B cell (primary cell): ENCODE measurements at regions not wholly inside any gene's neighbourhood (a gene's known extent, or its start where the extent isn't known, plus 50 kb on each side); places are given as distances from the start of the nearest gene placed in this dataset.

Source experiments
- ATAC-seq: fragments of 200-7000 bp; cut with Tn5 transposase; one replicate; pipeline ENCODE4 v1.10.0; 2021; ENCODE audit warnings: low read depth, mild to moderate bottlenecking, moderate number of reproducible peaks, moderate library complexity
- CTCF ChIA-PET: fragments of 350-600 bp; sonication (Branson Sonifier 250); formaldehyde crosslinking; loops from one replicate; lab custom pipeline; 2021; ENCODE audit warnings: antibody characterized with exemption, inconsistent platforms; lab: Charles Lee
- POLR2A ChIA-PET: fragments of 350-600 bp; sonication (Branson Sonifier 250); formaldehyde crosslinking; loops from one replicate; lab custom pipeline; 2021; ENCODE audit warnings: antibody characterized with exemption; lab: Charles Lee
- DNase-seq: peaks from one replicate; pipeline ENCODE4 v3.0.0; 2013
- H2AFZ ChIP-seq: 2 replicates; pipeline ENCODE4 v1.6.1; 2012; ENCODE audit warnings: mild to moderate bottlenecking, low read depth, low read length; ENCODE audit not compliant: insufficient read depth, poor library complexity, severe bottlenecking
- H3K27ac ChIP-seq, 2 donors: 1 replicate in 1 of 2; 2 replicates in 1 of 2; pipeline ENCODE4 v1.5.1; 2012 to 2013; ENCODE audit warnings: low read length in 2 of 2, mild to moderate bottlenecking in 2 of 2, moderate library complexity in 1 of 2
- H3K27me3 ChIP-seq, 4 experiments: fragments of 200-600 bp in 1 of 4; sonication (generic) in 1 of 4; replicated peaks in 1 of 4; 1 replicate in 2 of 4; 2 replicates in 2 of 4; pipeline versions ENCODE4 v1.6.1 to v1.7.0; 2013 to 2016; ENCODE audit warnings: low read length in 3 of 4, mild to moderate bottlenecking in 2 of 4, mixed read lengths in 1 of 4, moderate library complexity in 1 of 4; ENCODE audit not compliant: insufficient read depth in 4 of 4, control insufficient read depth in 3 of 4; ENCODE audit errors: control extremely low read depth in 1 of 4
- H3K36me3 ChIP-seq, 2 experiments: replicated peaks in 1 of 2; 1 replicate in 1 of 2; 2 replicates in 1 of 2; pipeline versions ENCODE4 v1.6.1 to v1.7.1; 2013; ENCODE audit warnings: low read length in 1 of 2; ENCODE audit not compliant: insufficient read depth in 2 of 2, control insufficient read depth in 1 of 2; ENCODE audit errors: control extremely low read depth in 1 of 2, extremely low read depth in 1 of 2
- H3K4me1 ChIP-seq, 2 donors: fragments of 200-600 bp in 1 of 2; sonication (generic) in 1 of 2; 1 replicate in 1 of 2; 2 replicates in 1 of 2; pipeline versions ENCODE4 v1.5.1 to v1.6.1; 2013 to 2017; ENCODE audit warnings: low read length in 2 of 2; ENCODE audit not compliant: control insufficient read depth in 2 of 2, insufficient read depth in 2 of 2
- H3K4me2 ChIP-seq: replicated peaks from 2 replicates; pipeline ENCODE3; 2012; ENCODE audit warnings: mild to moderate bottlenecking, low read depth, low read length; ENCODE audit not compliant: poor library complexity, severe bottlenecking
- H3K4me3 ChIP-seq, 5 experiments: fragments of 200-600 bp in 1 of 5; sonication (generic) in 1 of 5; 1 replicate in 3 of 5; 2 replicates in 2 of 5; pipeline versions ENCODE4 v1.5.1 to v1.7.0; 2011 to 2016; ENCODE audit warnings: low read length in 4 of 5, mild to moderate bottlenecking in 4 of 5, low read depth in 2 of 5, control low read depth in 1 of 5, moderate library complexity in 1 of 5; ENCODE audit not compliant: insufficient read depth in 1 of 5; ENCODE audit errors: control extremely low read depth in 1 of 5, extremely low read depth in 1 of 5
- H3K79me2 ChIP-seq: fragments of 200-600 bp; sonication (generic); one replicate; pipeline ENCODE4 v1.6.0; 2016; ENCODE audit warnings: low read length; ENCODE audit not compliant: control insufficient read depth, insufficient read depth
- H3K9ac ChIP-seq: fragments of 200-600 bp; sonication (generic); 2 replicates; pipeline ENCODE4 v1.6.1; 2017; ENCODE audit warnings: mild to moderate bottlenecking, low read length, moderate library complexity
- H3K9me3 ChIP-seq, 3 donors: one replicate each; pipeline versions ENCODE4 v1.6.1 to v1.7.1; 2013; ENCODE audit warnings: low read length in 2 of 3; ENCODE audit not compliant: control insufficient read depth in 2 of 3, insufficient read depth in 1 of 3; ENCODE audit errors: control extremely low read depth in 1 of 3
- H4K20me1 ChIP-seq: 2 replicates; pipeline ENCODE4 v1.6.0; 2012; ENCODE audit warnings: mild to moderate bottlenecking, low read length; ENCODE audit not compliant: insufficient read depth, control insufficient read depth, poor library complexity, severe bottlenecking
- H3K27ac Mint-ChIP-seq: one replicate; pipeline ENCODE4 v1.8.0; 2021; ENCODE audit warnings: mixed read lengths
- H3K27me3 Mint-ChIP-seq: one replicate; pipeline ENCODE4 v1.8.0; 2021; ENCODE audit warnings: mixed read lengths
- H3K4me1 Mint-ChIP-seq: one replicate; pipeline ENCODE4 v1.8.0; 2021; ENCODE audit warnings: mixed read lengths
- H3K4me3 Mint-ChIP-seq: one replicate; pipeline ENCODE4 v1.8.0; 2021; ENCODE audit warnings: mixed read lengths
- H3K9me3 Mint-ChIP-seq: one replicate; pipeline ENCODE4 v1.8.0; 2022; ENCODE audit warnings: mixed read lengths; ENCODE audit not compliant: insufficient read depth
- EZH2 ChIP-seq: IDR thresholded peaks from 2 replicates; pipeline ENCODE4 v1.6.1; 2012; ENCODE audit warnings: borderline replicate concordance, low read depth, mild to moderate bottlenecking, moderate library complexity, low read length; ENCODE audit not compliant: insufficient read depth, poor library complexity, severe bottlenecking
- WGBS: methylation state at CpG from one replicate; pipeline ENCODE4 v1.1.5; 2013; ENCODE audit warnings: missing lambda C conversion rate; ENCODE audit not compliant: insufficient coverage; 5-methylcytosine and 5-hydroxymethylcytosine counted together
- intact Hi-C: fragments of 100-400 bp; cut with micrococcal nuclease; formaldehyde crosslinking; loops from one replicate; pipeline ENCODE4 v1.10.0; 2022
- TF ChIP-seq, protein P1 (sequence below): fragments of 200-600 bp; IDR thresholded peaks from one replicate; pipeline ENCODE4 v1.8.0; 2022; ENCODE audit warnings: antibody characterized with exemption, mild to moderate bottlenecking

GRCh38 chr3:72462595-72463011 lies 385.6 kb downstream of the SHQ1 start:
- no peaks in the 10 kb centered on the region for H3K4me1 Mint-ChIP-seq
- H3K27ac Mint-ChIP-seq = no peak overlapping the region
- Histone ChIP-seq H3K4me2 (no peak overlapping the region), H3K4me3 (no peak overlapping the region), H3K9ac (no peak overlapping the region), H3K9me3 (no peaks in the 10 kb centered on the region), H4K20me1 (no peaks in the 10 kb centered on the region), H3K36me3 (no peaks in the 10 kb centered on the region), H2AFZ (no peak overlapping the region), H3K27me3 (peaks cover 0 to 20% (median 1%) of the 10 kb centered on the region in 4 experiments), H3K27ac (no peak overlapping the region), H3K79me2 (no peaks in the 10 kb centered on the region), H3K4me1 (no peaks in the 10 kb centered on the region)
- 89% methylated on average over 4 of the region's 6 CpGs for WGBS
- H3K9me3 Mint-ChIP-seq = no peaks in the 10 kb centered on the region
- intact Hi-C loops = no loop called here
- DNase-seq (no peak), ATAC-seq (no peak)
- TF ChIP-seq EZH2 = no peak
- TF ChIP-seq, protein P1, sequence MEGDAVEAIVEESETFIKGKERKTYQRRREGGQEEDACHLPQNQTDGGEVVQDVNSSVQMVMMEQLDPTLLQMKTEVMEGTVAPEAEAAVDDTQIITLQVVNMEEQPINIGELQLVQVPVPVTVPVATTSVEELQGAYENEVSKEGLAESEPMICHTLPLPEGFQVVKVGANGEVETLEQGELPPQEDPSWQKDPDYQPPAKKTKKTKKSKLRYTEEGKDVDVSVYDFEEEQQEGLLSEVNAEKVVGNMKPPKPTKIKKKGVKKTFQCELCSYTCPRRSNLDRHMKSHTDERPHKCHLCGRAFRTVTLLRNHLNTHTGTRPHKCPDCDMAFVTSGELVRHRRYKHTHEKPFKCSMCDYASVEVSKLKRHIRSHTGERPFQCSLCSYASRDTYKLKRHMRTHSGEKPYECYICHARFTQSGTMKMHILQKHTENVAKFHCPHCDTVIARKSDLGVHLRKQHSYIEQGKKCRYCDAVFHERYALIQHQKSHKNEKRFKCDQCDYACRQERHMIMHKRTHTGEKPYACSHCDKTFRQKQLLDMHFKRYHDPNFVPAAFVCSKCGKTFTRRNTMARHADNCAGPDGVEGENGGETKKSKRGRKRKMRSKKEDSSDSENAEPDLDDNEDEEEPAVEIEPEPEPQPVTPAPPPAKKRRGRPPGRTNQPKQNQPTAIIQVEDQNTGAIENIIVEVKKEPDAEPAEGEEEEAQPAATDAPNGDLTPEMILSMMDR = no peak
- CTCF ChIA-PET = no interaction called here
- POLR2A ChIA-PET = interaction anchor here (0.6 to 0.8 kb wide), 2 partner anchors 79 to 116 kb away, joined by 3 to 4 read pairs; no protein-coding TSS in a partner anchor
- peaks cover 40% of the 10 kb centered on the region for H3K27me3 Mint-ChIP-seq
- no peak overlapping the region for H3K4me3 Mint-ChIP-seq

GRCh38 chr3:72461787-72462186 lies 386.5 kb downstream of the SHQ1 start:
- 86% methylated on average over 3 of the region's 4 CpGs for WGBS
- no peak for TF ChIP-seq EZH2
- TF ChIP-seq, protein P1 = no peak
- ChIA-PET CTCF (no interaction called here), POLR2A (no interaction called here)
- no peak overlapping the region for H3K27ac ChIP-seq
- no peak overlapping the region for H2AFZ ChIP-seq
- H3K9ac ChIP-seq = no peak overlapping the region
- ATAC-seq = no peak
- intact Hi-C loops = no loop called here
- H3K36me3 ChIP-seq = no peaks in the 10 kb centered on the region
- no peaks in the 10 kb centered on the region for H3K9me3 ChIP-seq
- H3K4me2 ChIP-seq = no peak overlapping the region
- no peaks in the 10 kb centered on the region for H4K20me1 ChIP-seq
- Mint-ChIP-seq H3K27ac (no peak overlapping the region), H3K4me3 (no peak overlapping the region), H3K27me3 (peaks cover 40% of the 10 kb centered on the region), H3K9me3 (no peaks in the 10 kb centered on the region), H3K4me1 (no peaks in the 10 kb centered on the region)
- DNase-seq = no peak
- H3K4me1 ChIP-seq = no peaks in the 10 kb centered on the region
- H3K4me3 ChIP-seq = no peak overlapping the region
- no peaks in the 10 kb centered on the region for H3K79me2 ChIP-seq
- peaks cover 0 to 17% (median 1%) of the 10 kb centered on the region in 4 experiments for H3K27me3 ChIP-seq
